IMR-90 (cell line): ENCODE measurements at regions not wholly inside any gene's neighbourhood (a gene's known extent, or its start where the extent isn't known, plus 50 kb on each side); places are given as distances from the start of the nearest gene placed in this dataset.

Source experiments
- ATAC-seq: fragments of 200-7000 bp; cut with Tn5 transposase; 2 replicates; pipeline ENCODE4 v1.9.1; 2020; ENCODE audit warnings: low read depth, mild to moderate bottlenecking, moderate library complexity
- BruUV-seq: library from RNA; stranded (reverse); fragments of 400-500 nt; replicated peaks from 2 replicates; lab custom pipeline; 2021; lab: Mats Ljungman, UMichigan
- CTCF ChIA-PET: fragments of 300-600 bp; formaldehyde crosslinking; extraction: SDS; loops from one replicate; lab custom pipeline; 2021; ENCODE audit warnings: antibody characterized with exemption; lab: Yijun Ruan, JAX
- POLR2A ChIA-PET: fragments of 300-600 bp; sonication (Branson Sonifier 250); formaldehyde crosslinking; loops from one replicate; lab custom pipeline; 2022; ENCODE audit warnings: antibody characterized with exemption; ENCODE audit not compliant: unreplicated experiment; lab: Charles Lee
- DNase-seq: peaks from one replicate; pipeline ENCODE4 v3.0.0; 2013
- H2AFZ ChIP-seq: replicated peaks from 2 replicates; pipeline ENCODE3; 2013; ENCODE audit warnings: low read length, mild to moderate bottlenecking; ENCODE audit not compliant: poor library complexity
- H2AK5ac ChIP-seq: 2 replicates; pipeline ENCODE4 v1.6.1; 2013; ENCODE audit warnings: low read depth, low read length, inconsistent platforms
- H2AK9ac ChIP-seq: replicated peaks from 2 replicates; pipeline ENCODE3; 2013; ENCODE audit warnings: mild to moderate bottlenecking, low read depth, low read length, moderate library complexity; ENCODE audit not compliant: poor library complexity
- H2BK120ac ChIP-seq: 2 replicates; pipeline ENCODE4 v1.6.1; 2013; ENCODE audit warnings: low read depth, low read length, inconsistent platforms
- H2BK15ac ChIP-seq: 3 replicates; pipeline ENCODE4 v1.6.1; 2013; ENCODE audit warnings: low read depth, low read length, inconsistent platforms
- H2BK20ac ChIP-seq: 2 replicates; pipeline ENCODE4 v1.6.1; 2013; ENCODE audit warnings: low read depth, mild to moderate bottlenecking, inconsistent platforms, low read length, moderate library complexity
- H2BK5ac ChIP-seq: 2 replicates; pipeline ENCODE4 v1.6.1; 2013; ENCODE audit warnings: mild to moderate bottlenecking, low read depth, low read length, inconsistent platforms; ENCODE audit not compliant: poor library complexity, severe bottlenecking
- H3K14ac ChIP-seq: replicated peaks from 2 replicates; pipeline ENCODE4 v1.6.1; 2013; ENCODE audit warnings: low read depth, low read length, inconsistent platforms
- H3K18ac ChIP-seq: 2 replicates; pipeline ENCODE4 v1.6.1; 2013; ENCODE audit warnings: low read depth, low read length, control low read depth
- H3K23ac ChIP-seq: 2 replicates; pipeline ENCODE4 v1.6.1; 2013; ENCODE audit warnings: low read depth, low read length, inconsistent platforms
- H3K27ac ChIP-seq: 2 replicates; pipeline ENCODE4 v1.5.1; 2013; ENCODE audit warnings: mild to moderate bottlenecking, control low read depth, low read length; ENCODE audit not compliant: insufficient read depth
- H3K27me3 ChIP-seq: 2 replicates; pipeline ENCODE4 v1.6.1; 2013; ENCODE audit warnings: low read length; ENCODE audit not compliant: control insufficient read depth, insufficient read depth
- H3K36me3 ChIP-seq: 2 replicates; pipeline ENCODE4 v1.6.1; 2013; ENCODE audit warnings: low read length, mixed read lengths; ENCODE audit not compliant: control insufficient read depth, insufficient read depth
- H3K4ac ChIP-seq: 2 replicates; pipeline ENCODE4 v1.6.1; 2013; ENCODE audit warnings: low read depth, low read length, inconsistent platforms
- H3K4me1 ChIP-seq: 2 replicates; pipeline ENCODE4 v1.6.1; 2013; ENCODE audit warnings: low read length, mixed read lengths; ENCODE audit not compliant: control insufficient read depth, insufficient read depth
- H3K4me2 ChIP-seq: 2 replicates; pipeline ENCODE4 v1.6.1; 2013; ENCODE audit warnings: low read depth, mild to moderate bottlenecking, control low read depth, low read length, moderate library complexity
- H3K4me3 ChIP-seq: 2 replicates; pipeline ENCODE4 v1.5.1; 2013; ENCODE audit warnings: low read depth, mild to moderate bottlenecking, control low read depth, low read length, moderate library complexity; ENCODE audit not compliant: insufficient read depth
- H3K56ac ChIP-seq: 2 replicates; pipeline ENCODE4 v1.6.1; 2013; ENCODE audit warnings: low read length, inconsistent platforms; ENCODE audit not compliant: insufficient read depth; ENCODE audit errors: extremely low read depth
- H3K79me1 ChIP-seq, 2 experiments: 2 replicates each; pipeline ENCODE4 v1.6.1; 2013; ENCODE audit warnings: low read length in 2 of 2, inconsistent platforms in 1 of 2, low read depth in 1 of 2
- H3K9ac ChIP-seq: 2 replicates; pipeline ENCODE4 v1.6.1; 2013; ENCODE audit warnings: low read depth, low read length, control low read depth
- H3K9me1 ChIP-seq: 2 replicates; pipeline ENCODE4 v1.6.1; 2013; ENCODE audit warnings: low read length, inconsistent platforms; ENCODE audit not compliant: insufficient read depth
- H3K9me3 ChIP-seq: 2 replicates; pipeline ENCODE4 v1.6.1; 2013; ENCODE audit warnings: low read length; ENCODE audit not compliant: control insufficient read depth, insufficient read depth
- H4K20me1 ChIP-seq: 2 replicates; pipeline ENCODE4 v1.6.1; 2013; ENCODE audit warnings: low read length, inconsistent platforms; ENCODE audit not compliant: insufficient read depth
- H4K5ac ChIP-seq: 2 replicates; pipeline ENCODE4 v1.6.1; 2013; ENCODE audit warnings: mild to moderate bottlenecking, low read depth, low read length, control low read depth
- H4K8ac ChIP-seq, 2 experiments: 2 replicates each; pipeline ENCODE4 v1.6.1; 2013; ENCODE audit warnings: low read depth in 2 of 2, low read length in 2 of 2, control low read depth in 1 of 2, inconsistent platforms in 1 of 2
- H4K91ac ChIP-seq: 2 replicates; pipeline ENCODE4 v1.6.1; 2013; ENCODE audit warnings: low read depth, low read length, inconsistent platforms; ENCODE audit not compliant: insufficient read depth
- SMC3 ChIP-seq: fragments of 150-350 bp; IDR thresholded peaks from 2 replicates; pipeline ENCODE4 v1.6.1; 2016; ENCODE audit warnings: low read depth, mild to moderate bottlenecking, antibody characterized with exemption, low read length, moderate library complexity
- WGBS, 2 experiments: methylation state at CpG; one replicate each; pipeline versions ENCODE4 v1.1.5 to v1.1.7; 2013; ENCODE audit warnings: missing lambda C conversion rate in 2 of 2; ENCODE audit not compliant: insufficient read length in 1 of 2; ENCODE audit errors: extremely low coverage in 2 of 2; 5-methylcytosine and 5-hydroxymethylcytosine counted together
- dilution Hi-C: fragments of 300-500 bp; cut with HindIII; formaldehyde crosslinking; loops from one replicate; pipeline ENCODE4 v1.14.3; 2018; ENCODE audit warnings: low sequenced_read_pairs; ENCODE audit not compliant: unreplicated experiment
- in situ Hi-C: fragments of 300-500 bp; cut with MboI; formaldehyde crosslinking; loops from 3 replicates; pipeline ENCODE4 v1.14.3; 2019; ENCODE audit warnings: low sequenced_read_pairs, inconsistent platforms, mixed read lengths
- intact Hi-C: fragments of 100-400 bp; cut with micrococcal nuclease; formaldehyde crosslinking; loops from 2 replicates; pipeline ENCODE4 v1.10.0; 2022

GRCh38 chr12:126419131-126419530 lies 1353.9 kb downstream of the AACS start:
- intact Hi-C loops (no loop called here), in situ Hi-C loops (no loop called here), dilution Hi-C loops (no loop called here)
- Histone ChIP-seq H3K56ac (no peak overlapping the region), H2AFZ (no peak overlapping the region), H3K18ac (no peak overlapping the region), H2BK120ac (no peak overlapping the region), H3K27me3 (no peaks in the 10 kb centered on the region), H3K14ac (no peak overlapping the region), H3K4me1 (no peaks in the 10 kb centered on the region), H3K27ac (no peak overlapping the region), H4K8ac (no peak overlapping the region), H4K91ac (no peak overlapping the region), H2BK5ac (no peak overlapping the region), H2AK5ac (no peak overlapping the region), H4K5ac (no peak overlapping the region), H2BK15ac (no peak overlapping the region), H3K36me3 (no peaks in the 10 kb centered on the region), H3K9ac (no peak overlapping the region), H3K9me1 (no peaks in the 10 kb centered on the region), H3K9me3 (peaks cover 9% of the 10 kb centered on the region), H2BK20ac (no peak overlapping the region), H3K4me3 (no peak overlapping the region), H3K4ac (no peak overlapping the region), H2AK9ac (no peak overlapping the region), H3K23ac (no peak overlapping the region), H3K79me1 (no peaks in the 10 kb centered on the region), H4K20me1 (no peaks in the 10 kb centered on the region), H3K4me2 (no peak overlapping the region)
- ChIA-PET CTCF (no interaction called here), POLR2A (no interaction called here)
- no TSS peak for BruUV-seq
- ATAC-seq (no peak), DNase-seq (no peak)
- 0% methylated on average over 1 of the region's 2 CpGs; no CpG with 5 or more reads in 1 of the 2 experiments for WGBS, 2 experiments
- no peak for TF ChIP-seq SMC3
